ENCODE measurements at regions not wholly inside any gene's neighbourhood (a gene's known extent, or its start where the extent isn't known, plus 50 kb on each side); places are given as distances from the start of the nearest gene placed in this dataset.
"Not testable (repeated sequence)": the region's sequence is repeated elsewhere in the genome, so short reads cannot be mapped to it uniquely, and the experiment has no call there.

DNA sequence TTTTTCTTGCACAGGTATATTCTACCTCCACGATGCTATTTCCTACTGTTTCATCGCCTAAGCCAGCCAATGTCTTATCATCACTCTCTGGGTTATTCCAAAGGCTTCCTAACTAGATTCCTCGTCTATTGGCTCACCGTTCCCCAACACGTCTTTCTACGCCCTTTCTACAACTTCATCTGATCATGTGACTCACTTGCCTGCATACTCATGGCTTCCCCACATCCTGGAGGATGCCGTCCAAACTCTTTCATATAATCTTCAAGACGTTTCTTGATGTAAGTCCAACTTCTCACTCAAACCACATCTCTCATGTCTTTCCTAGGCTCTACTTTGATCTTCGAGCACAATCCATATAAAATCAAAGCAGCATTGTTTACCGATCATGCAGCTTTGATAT lies 322.0 kb upstream of the PPARGC1A start (continued):
- TF ChIP-seq RARB (CRISPR knock-in tag; IDR thresholded peaks at IDR 0.05) = no peak
- no peak for TF ChIP-seq GLIS3 (CRISPR knock-in tag; IDR thresholded peaks at IDR 0.05)
- TF ChIP-seq ESRRG (CRISPR knock-in tag; IDR thresholded peaks at IDR 0.05) = no peak
- no peak for TF ChIP-seq ZC3H10 (CRISPR knock-in tag; IDR thresholded peaks at IDR 0.05)
- TF ChIP-seq, protein P1, sequence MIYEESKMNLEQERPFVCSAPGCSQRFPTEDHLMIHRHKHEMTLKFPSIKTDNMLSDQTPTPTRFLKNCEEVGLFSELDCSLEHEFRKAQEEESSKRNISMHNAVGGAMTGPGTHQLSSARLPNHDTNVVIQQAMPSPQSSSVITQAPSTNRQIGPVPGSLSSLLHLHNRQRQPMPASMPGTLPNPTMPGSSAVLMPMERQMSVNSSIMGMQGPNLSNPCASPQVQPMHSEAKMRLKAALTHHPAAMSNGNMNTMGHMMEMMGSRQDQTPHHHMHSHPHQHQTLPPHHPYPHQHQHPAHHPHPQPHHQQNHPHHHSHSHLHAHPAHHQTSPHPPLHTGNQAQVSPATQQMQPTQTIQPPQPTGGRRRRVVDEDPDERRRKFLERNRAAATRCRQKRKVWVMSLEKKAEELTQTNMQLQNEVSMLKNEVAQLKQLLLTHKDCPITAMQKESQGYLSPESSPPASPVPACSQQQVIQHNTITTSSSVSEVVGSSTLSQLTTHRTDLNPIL (CRISPR knock-in tag; IDR thresholded peaks at IDR 0.05; ENCODE audit: low read depth) = no peak

DNA sequence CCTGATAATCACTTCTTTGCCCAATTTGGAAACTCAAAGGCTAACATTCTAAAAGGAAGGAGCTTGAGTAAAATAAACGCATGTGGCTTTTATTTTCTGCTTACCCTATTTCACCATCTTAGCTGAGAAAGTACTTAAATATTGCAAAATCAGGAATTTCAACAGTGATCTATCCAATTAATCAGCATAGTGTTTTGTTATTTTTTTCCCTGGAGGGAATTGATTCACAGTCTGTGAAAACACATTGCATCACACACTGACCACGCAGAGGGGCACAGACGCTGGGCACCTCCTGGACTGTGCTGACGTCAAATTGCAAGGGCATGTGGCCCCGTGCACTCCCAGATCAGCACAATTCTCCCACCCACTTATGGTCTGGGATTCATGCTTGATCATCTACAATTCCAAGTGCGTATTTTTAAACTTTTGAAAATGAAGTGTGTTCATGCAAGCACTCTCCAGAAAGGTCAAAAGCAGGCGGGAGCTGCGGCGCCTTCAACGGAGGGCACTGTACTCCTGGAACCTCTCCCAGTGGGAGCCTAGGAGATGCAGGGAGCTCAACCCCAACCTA lies 320.6 kb upstream of the PPARGC1A start:
- no peak for ATAC-seq
- TF ChIP-seq, protein P2, sequence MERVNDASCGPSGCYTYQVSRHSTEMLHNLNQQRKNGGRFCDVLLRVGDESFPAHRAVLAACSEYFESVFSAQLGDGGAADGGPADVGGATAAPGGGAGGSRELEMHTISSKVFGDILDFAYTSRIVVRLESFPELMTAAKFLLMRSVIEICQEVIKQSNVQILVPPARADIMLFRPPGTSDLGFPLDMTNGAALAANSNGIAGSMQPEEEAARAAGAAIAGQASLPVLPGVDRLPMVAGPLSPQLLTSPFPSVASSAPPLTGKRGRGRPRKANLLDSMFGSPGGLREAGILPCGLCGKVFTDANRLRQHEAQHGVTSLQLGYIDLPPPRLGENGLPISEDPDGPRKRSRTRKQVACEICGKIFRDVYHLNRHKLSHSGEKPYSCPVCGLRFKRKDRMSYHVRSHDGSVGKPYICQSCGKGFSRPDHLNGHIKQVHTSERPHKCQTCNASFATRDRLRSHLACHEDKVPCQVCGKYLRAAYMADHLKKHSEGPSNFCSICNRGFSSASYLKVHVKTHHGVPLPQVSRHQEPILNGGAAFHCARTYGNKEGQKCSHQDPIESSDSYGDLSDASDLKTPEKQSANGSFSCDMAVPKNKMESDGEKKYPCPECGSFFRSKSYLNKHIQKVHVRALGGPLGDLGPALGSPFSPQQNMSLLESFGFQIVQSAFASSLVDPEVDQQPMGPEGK (CRISPR knock-in tag; IDR thresholded peaks at IDR 0.05; ENCODE audit: borderline replicate concordance) = no peak
- TF ChIP-seq ZFP3 (CRISPR knock-in tag; IDR thresholded peaks at IDR 0.05) (no peak), ZNF70 (CRISPR knock-in tag; IDR thresholded peaks at IDR 0.05) (no peak), RARB (CRISPR knock-in tag; IDR thresholded peaks at IDR 0.05) (no peak), GLIS3 (CRISPR knock-in tag; IDR thresholded peaks at IDR 0.05) (no peak), ZFP30 (CRISPR knock-in tag; IDR thresholded peaks at IDR 0.05) (no peak), ISL1 (CRISPR knock-in tag; IDR thresholded peaks at IDR 0.05) (no peak), ARNTL (CRISPR knock-in tag; IDR thresholded peaks at IDR 0.05; ENCODE audit: borderline replicate concordance, low read depth) (no peak), TOX (CRISPR knock-in tag; IDR thresholded peaks at IDR 0.05; ENCODE audit: borderline replicate concordance) (no peak), ESRRG (CRISPR knock-in tag; IDR thresholded peaks at IDR 0.05) (no peak), TCF4 (CRISPR knock-in tag; IDR thresholded peaks at IDR 0.05; ENCODE audit: borderline replicate concordance) (no peak), ZNF565 (CRISPR knock-in tag; conservative IDR thresholded peaks at IDR 0.05; ENCODE audit: low read depth) (no peak)
- TF ChIP-seq, protein P3, sequence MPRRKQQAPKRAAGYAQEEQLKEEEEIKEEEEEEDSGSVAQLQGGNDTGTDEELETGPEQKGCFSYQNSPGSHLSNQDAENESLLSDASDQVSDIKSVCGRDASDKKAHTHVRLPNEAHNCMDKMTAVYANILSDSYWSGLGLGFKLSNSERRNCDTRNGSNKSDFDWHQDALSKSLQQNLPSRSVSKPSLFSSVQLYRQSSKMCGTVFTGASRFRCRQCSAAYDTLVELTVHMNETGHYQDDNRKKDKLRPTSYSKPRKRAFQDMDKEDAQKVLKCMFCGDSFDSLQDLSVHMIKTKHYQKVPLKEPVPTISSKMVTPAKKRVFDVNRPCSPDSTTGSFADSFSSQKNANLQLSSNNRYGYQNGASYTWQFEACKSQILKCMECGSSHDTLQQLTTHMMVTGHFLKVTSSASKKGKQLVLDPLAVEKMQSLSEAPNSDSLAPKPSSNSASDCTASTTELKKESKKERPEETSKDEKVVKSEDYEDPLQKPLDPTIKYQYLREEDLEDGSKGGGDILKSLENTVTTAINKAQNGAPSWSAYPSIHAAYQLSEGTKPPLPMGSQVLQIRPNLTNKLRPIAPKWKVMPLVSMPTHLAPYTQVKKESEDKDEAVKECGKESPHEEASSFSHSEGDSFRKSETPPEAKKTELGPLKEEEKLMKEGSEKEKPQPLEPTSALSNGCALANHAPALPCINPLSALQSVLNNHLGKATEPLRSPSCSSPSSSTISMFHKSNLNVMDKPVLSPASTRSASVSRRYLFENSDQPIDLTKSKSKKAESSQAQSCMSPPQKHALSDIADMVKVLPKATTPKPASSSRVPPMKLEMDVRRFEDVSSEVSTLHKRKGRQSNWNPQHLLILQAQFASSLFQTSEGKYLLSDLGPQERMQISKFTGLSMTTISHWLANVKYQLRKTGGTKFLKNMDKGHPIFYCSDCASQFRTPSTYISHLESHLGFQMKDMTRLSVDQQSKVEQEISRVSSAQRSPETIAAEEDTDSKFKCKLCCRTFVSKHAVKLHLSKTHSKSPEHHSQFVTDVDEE (CRISPR knock-in tag; IDR thresholded peaks at IDR 0.05) = no peak

DNA sequence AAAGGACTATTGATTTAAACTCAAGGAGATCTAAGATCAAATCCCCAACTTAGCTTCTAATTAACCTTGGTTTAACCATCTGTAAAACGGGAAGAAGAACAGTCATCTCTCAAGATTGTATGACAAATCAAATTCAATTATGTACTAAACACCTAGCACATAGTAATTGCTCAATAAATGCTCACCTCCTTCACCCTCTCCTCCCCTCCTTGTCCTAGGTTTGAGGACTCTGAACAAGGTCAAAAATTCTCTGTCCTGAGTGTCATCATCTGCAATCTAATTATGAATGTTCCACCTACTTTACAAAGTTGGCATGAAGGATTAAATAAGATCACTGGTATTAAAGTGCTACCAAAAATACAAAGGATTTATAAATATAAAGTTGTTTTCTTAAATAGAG lies 320.1 kb upstream of the PPARGC1A start:
- ATAC-seq = no peak
- no peak for TF ChIP-seq CSDC2 (CRISPR knock-in tag; IDR thresholded peaks at IDR 0.05)
- TF ChIP-seq OSR1 (CRISPR knock-in tag; IDR thresholded peaks at IDR 0.05) = no peak

DNA sequence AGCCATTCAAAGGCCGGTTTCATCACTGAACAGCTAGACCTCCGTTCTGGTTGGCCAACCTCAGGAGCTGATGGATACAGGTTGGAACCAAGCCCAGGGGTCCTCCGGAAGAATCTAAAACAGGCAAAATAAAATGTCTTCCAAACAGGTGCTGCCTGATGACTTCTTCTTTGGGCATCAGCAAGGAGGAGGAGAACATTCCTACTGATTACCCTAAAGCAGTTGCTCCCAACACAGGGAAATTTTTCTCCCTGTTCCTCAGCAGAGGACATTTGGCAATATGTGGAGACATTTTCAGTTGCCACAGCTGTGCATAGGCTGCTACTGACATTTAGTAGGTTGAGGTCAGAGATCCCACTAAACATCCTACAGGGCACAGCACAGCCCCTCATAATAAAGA lies 319.3 kb upstream of the PPARGC1A start:
- no peak for ATAC-seq
- TF ChIP-seq SNAI2 (CRISPR knock-in tag; IDR thresholded peaks at IDR 0.05) = no peak

DNA sequence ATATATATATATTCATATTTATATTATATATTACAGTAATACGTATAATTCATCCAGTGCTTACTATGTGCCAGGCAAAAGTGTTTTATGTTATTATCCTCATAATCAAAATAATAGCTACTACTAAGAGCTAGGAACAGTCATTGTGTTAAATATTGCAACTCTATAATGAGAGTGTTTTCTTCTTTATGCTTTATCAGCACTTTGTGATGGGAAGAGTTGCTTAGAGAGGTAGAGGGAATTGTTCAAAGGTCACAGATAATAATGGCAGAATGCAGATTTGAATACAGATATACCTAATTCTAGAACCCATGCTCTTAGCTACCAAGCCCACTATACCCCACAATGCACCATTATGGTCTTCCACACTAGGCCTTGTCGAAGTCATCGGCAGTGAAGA lies 318.8 kb upstream of the PPARGC1A start:
- TF ChIP-seq ZNF8 (CRISPR knock-in tag; IDR thresholded peaks at IDR 0.05) (no peak), TOX (CRISPR knock-in tag; IDR thresholded peaks at IDR 0.05; ENCODE audit: borderline replicate concordance) (no peak), SNAI2 (CRISPR knock-in tag; IDR thresholded peaks at IDR 0.05) (no peak), PPARA (CRISPR knock-in tag; IDR thresholded peaks at IDR 0.05; ENCODE audit: borderline replicate concordance) (no peak), ESRRG (CRISPR knock-in tag; IDR thresholded peaks at IDR 0.05) (no peak), ISL1 (CRISPR knock-in tag; IDR thresholded peaks at IDR 0.05) (no peak), CSDC2 (CRISPR knock-in tag; IDR thresholded peaks at IDR 0.05) (no peak)
- TF ChIP-seq, protein P1 (CRISPR knock-in tag; IDR thresholded peaks at IDR 0.05; ENCODE audit: low read depth) = no peak
- TF ChIP-seq, protein P4, sequence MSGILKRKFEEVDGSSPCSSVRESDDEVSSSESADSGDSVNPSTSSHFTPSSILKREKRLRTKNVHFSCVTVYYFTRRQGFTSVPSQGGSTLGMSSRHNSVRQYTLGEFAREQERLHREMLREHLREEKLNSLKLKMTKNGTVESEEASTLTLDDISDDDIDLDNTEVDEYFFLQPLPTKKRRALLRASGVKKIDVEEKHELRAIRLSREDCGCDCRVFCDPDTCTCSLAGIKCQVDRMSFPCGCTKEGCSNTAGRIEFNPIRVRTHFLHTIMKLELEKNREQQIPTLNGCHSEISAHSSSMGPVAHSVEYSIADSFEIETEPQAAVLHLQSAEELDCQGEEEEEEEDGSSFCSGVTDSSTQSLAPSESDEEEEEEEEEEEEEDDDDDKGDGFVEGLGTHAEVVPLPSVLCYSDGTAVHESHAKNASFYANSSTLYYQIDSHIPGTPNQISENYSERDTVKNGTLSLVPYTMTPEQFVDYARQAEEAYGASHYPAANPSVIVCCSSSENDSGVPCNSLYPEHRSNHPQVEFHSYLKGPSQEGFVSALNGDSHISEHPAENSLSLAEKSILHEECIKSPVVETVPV (CRISPR knock-in tag; IDR thresholded peaks at IDR 0.05) = no peak
- TF ChIP-seq, protein P2 (CRISPR knock-in tag; IDR thresholded peaks at IDR 0.05; ENCODE audit: borderline replicate concordance) = no peak
- no peak for ATAC-seq

DNA sequence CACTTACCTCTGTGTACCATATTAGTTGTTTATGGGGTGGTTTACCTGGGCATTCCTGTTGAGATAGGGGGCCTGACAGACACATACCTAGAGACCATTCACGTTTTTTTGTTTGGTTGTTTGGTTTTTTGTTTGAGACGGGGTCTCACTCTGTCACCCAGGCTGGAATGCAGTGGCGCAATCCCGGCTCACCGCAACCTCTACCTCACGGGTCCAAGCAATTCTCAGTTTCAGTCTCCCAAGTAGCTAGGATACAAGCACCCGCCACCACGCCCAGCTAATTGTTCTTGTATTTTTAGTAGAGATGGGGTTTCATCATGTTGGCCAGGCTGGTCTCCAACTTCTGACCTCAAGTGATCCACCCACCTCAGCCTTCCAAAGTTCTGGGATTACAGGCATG lies 314.9 kb upstream of the PPARGC1A start:
- ATAC-seq = not testable (repeated sequence)
